Uterus (tissue), 3 donors: ENCODE measurements at regions not wholly inside any gene's neighbourhood (a gene's known extent, or its start where the extent isn't known, plus 50 kb on each side); places are given as distances from the start of the nearest gene placed in this dataset.

Experiments used
- DNase-seq, 2 donors: peaks; one replicate each; pipeline ENCODE4 v3.0.0-alpha.2; 2019 to 2020
- H3K27ac ChIP-seq, 2 donors: fragments of 200-600 bp; sonication (generic); 1 replicate in 1 of 2; 2 replicates in 1 of 2; pipeline ENCODE4 v1.5.1; 2016 to 2018
- H3K27me3 ChIP-seq, 2 donors: fragments of 200-600 bp; sonication (generic); one replicate each; pipeline ENCODE4 v1.5.1; 2018 to 2019; ENCODE audit warnings: control low read depth in 1 of 2
- H3K36me3 ChIP-seq, 2 donors: fragments of 200-600 bp; sonication (generic); one replicate each; pipeline ENCODE4 v1.5.1; 2019; ENCODE audit warnings: control low read depth in 1 of 2
- H3K4me1 ChIP-seq, 2 donors: fragments of 200-600 bp; sonication (generic); one replicate each; pipeline ENCODE4 v1.5.1; 2018 to 2019; ENCODE audit warnings: control low read depth in 1 of 2
- H3K4me3 ChIP-seq, 2 donors: fragments of 200-600 bp; sonication (generic); 1 replicate in 1 of 2; 2 replicates in 1 of 2; pipeline ENCODE4 v1.5.1; 2018 to 2019; ENCODE audit warnings: mild to moderate bottlenecking in 1 of 2
- H3K9me3 ChIP-seq, 2 donors: fragments of 200-600 bp; sonication (generic); one replicate each; pipeline ENCODE4 v1.5.1; 2019; ENCODE audit warnings: control low read depth in 1 of 2
- CTCF ChIP-seq, 4 experiments: fragments of 200-600 bp in 2 of 4; fragments of 450-650 bp in 2 of 4; sonication (generic) in 2 of 4; IDR thresholded peaks; one replicate each; pipeline ENCODE4 v1.5.1; 2016 to 2019; ENCODE audit warnings: antibody characterized with exemption in 4 of 4, mild to moderate bottlenecking in 2 of 4, moderate library complexity in 1 of 4
- POLR2A ChIP-seq, 2 donors: fragments of 450-650 bp; IDR thresholded peaks; one replicate each; pipeline ENCODE4 v1.6.1; 2016; ENCODE audit warnings: antibody characterized with exemption in 2 of 2, mild to moderate bottlenecking in 1 of 2, moderate library complexity in 1 of 2
- intact Hi-C: fragments of 100-400 bp; cut with DNase I; formaldehyde crosslinking; loops from one replicate; pipeline ENCODE4 v1.15.1; 2023; ENCODE audit warnings: low total_unique reads
- donor health status: DM: yes; HTN: yes; CAD: no.

- no peak for TF ChIP-seq POLR2A (IDR thresholded peaks at IDR 0.05)
- TF ChIP-seq CTCF (IDR thresholded peaks at IDR 0.05), result no peak
- intact Hi-C loops, result no loop called here
- Histone ChIP-seq H3K27ac (no peak overlapping the region), H3K27me3 (no peaks in the 10 kb centered on the region), H3K4me3 (no peak overlapping the region), H3K9me3 (no peaks in the 10 kb centered on the region), H3K4me1 (no peaks in the 10 kb centered on the region), H3K36me3 (no peaks in the 10 kb centered on the region)
- no peak for DNase-seq
Observed at GRCh38 chr4:85094735-85095134, 128.2 kb upstream of the WDFY3 start.

DNA sequence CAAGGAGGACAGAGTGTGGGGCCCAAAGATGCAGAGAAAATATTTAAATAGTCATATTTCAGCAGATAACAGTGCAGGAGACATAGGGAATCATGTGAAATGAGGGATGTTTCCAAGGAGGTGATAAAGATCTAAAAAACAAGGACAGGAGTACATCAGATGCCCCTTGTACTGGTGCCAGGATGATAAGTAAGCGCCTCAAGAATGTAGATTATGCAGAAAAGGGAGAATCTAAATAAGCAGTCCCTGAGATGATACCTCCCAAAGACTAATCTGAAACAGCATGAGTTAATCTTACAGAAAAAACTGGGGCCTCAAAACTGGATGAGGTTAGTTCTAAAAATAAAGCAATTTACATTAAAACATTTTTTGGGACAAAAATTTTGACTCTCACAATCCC lies 136.1 kb upstream of the WDFY3 start:
- Histone ChIP-seq H3K27me3 (no peaks in the 10 kb centered on the region), H3K27ac (no peak overlapping the region), H3K4me3 (no peak overlapping the region), H3K9me3 (no peaks in the 10 kb centered on the region), H3K36me3 (no peaks in the 10 kb centered on the region), H3K4me1 (no peaks in the 10 kb centered on the region)
- intact Hi-C loops, result no loop called here
- TF ChIP-seq POLR2A (IDR thresholded peaks at IDR 0.05), result no peak
- no peak for TF ChIP-seq CTCF (IDR thresholded peaks at IDR 0.05)
- DNase-seq, result no peak

- H3K27me3 ChIP-seq, result no peaks in the 10 kb centered on the region
- TF ChIP-seq POLR2A (IDR thresholded peaks at IDR 0.05) (no peak), CTCF (IDR thresholded peaks at IDR 0.05) (no peak)
- H3K9me3 ChIP-seq, result no peaks in the 10 kb centered on the region
- no peaks in the 10 kb centered on the region for H3K4me1 ChIP-seq
- no peak for DNase-seq
- no peak overlapping the region for H3K4me3 ChIP-seq
- H3K36me3 ChIP-seq, result no peaks in the 10 kb centered on the region
- no peak overlapping the region for H3K27ac ChIP-seq
- intact Hi-C loops, result no loop called here
Observed at GRCh38 chr4:85106166-85106565, 139.7 kb upstream of the WDFY3 start.

DNA sequence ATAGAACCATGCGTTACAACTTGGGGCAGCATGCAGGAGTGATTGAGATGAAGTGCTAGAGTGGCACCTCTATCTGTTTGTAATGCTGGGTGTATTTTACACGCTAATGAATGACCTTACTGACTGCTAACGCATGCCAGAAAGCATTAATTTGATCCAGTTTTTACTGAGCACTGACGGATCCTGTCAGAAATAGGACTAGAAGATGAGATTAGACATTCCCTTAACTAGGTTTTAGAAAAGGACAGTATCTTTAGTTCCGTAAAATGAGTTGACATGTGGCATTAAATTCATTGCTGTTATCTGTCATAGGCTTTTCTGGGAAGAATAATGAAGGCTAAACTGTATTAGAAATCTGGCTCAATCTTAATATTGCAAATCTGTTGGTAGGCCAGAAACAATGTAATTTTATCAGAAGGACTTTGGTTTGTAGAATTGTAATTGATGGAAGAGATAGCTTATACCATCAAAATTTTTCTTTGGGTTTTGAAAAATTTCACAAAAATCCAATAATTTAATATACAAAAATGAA lies 140.4 kb upstream of the WDFY3 start:
- TF ChIP-seq POLR2A (IDR thresholded peaks at IDR 0.05) (no peak), CTCF (IDR thresholded peaks at IDR 0.05) (no peak)
- Histone ChIP-seq H3K9me3 (no peaks in the 10 kb centered on the region), H3K27ac (no peak overlapping the region), H3K36me3 (no peaks in the 10 kb centered on the region), H3K27me3 (no peaks in the 10 kb centered on the region), H3K4me3 (no peak overlapping the region), H3K4me1 (no peaks in the 10 kb centered on the region)
- intact Hi-C loops, result no loop called here
- no peak for DNase-seq

DNA sequence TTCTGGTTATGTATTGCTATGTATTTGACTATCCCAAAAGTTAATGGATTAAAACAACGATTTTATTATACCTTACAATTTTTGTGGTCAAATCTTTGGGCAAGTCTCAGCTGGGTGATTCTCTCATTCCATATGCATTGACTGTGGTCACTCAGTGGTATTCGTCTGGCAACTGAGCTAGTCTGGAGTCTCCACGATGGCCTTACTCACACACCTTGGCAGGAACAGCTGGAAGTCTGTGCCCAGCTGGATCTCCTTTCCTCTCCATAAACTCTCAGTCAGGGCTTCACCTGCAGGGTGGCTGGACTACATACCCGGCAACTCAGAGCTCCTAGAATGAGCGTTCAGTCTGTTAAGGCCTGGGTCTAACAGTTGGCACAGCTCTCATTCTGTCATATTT lies 141.1 kb upstream of the WDFY3 start:
- Histone ChIP-seq H3K9me3 (no peaks in the 10 kb centered on the region), H3K27me3 (no peaks in the 10 kb centered on the region), H3K36me3 (no peaks in the 10 kb centered on the region), H3K4me1 (no peaks in the 10 kb centered on the region), H3K4me3 (no peak overlapping the region), H3K27ac (no peak overlapping the region)
- no peak for TF ChIP-seq CTCF (IDR thresholded peaks at IDR 0.05)
- TF ChIP-seq POLR2A (IDR thresholded peaks at IDR 0.05), result no peak
- DNase-seq, result no peak
- intact Hi-C loops, result no loop called here
